GM12891 (cell line): ENCODE measurements at regions not wholly inside any gene's neighbourhood (a gene's known extent, or its start where the extent isn't known, plus 50 kb on each side); places are given as distances from the start of the nearest gene placed in this dataset.

Experiments used
- POLR2A ChIP-seq: IDR thresholded peaks from 2 replicates; pipeline ENCODE4 v1.6.1; 2011; ENCODE audit warnings: low read depth, low read length, control low read depth
- POLR2AphosphoS5 ChIP-seq: IDR thresholded peaks from 2 replicates; pipeline ENCODE4 v1.6.1; 2011; ENCODE audit warnings: low read depth, low read length, control low read depth

GRCh38 chr12:93306636-93307035 lies 71.1 kb upstream of the NUDT4 start:
- TF ChIP-seq POLR2A, result no peak
- no peak for TF ChIP-seq POLR2AphosphoS5
